ENCODE measurements at regions not wholly inside any gene's neighbourhood (a gene's known extent, or its start where the extent isn't known, plus 50 kb on each side); places are given as distances from the start of the nearest gene placed in this dataset.

GRCh38 chr6:134466771-134467525 lies 149.0 kb upstream of the SGK1 start:
- POLR2A ChIA-PET (ENCODE audit: partially characterized antibody): interaction anchor here (1.2 kb wide), 1 partner anchor 10 kb away, joined by 4 read pairs; no protein-coding TSS in a partner anchor
- Histone ChIP-seq H2BK20ac (ENCODE audit: low read length) (no peak overlapping the region), H3K4me1 (replicated peaks in 1 of 4; ENCODE audit: control insufficient read depth in 3 of 4, insufficient read depth in 4 of 4, low read length in 3 of 4) (no peaks in the 10 kb centered on the region), H3K9ac (replicated peaks in 1 of 4; ENCODE audit: extremely low read depth in 1 of 4, low read depth in 3 of 4, low read length in 3 of 4) (no peak overlapping the region), H3K4me2 (ENCODE audit: insufficient read depth in 1 of 2, low read depth in 2 of 2, low read length in 2 of 2) (no peak overlapping the region), H4K20me1 (replicated peaks in 1 of 2; ENCODE audit: control insufficient read depth in 1 of 2, insufficient read depth in 2 of 2, low read length in 2 of 2) (no peaks in the 10 kb centered on the region), H3K36me3 (ENCODE audit: control insufficient read depth in 2 of 4, insufficient read depth in 4 of 4, low read length in 3 of 4) (no peaks in the 10 kb centered on the region), H2BK120ac (replicated peaks; ENCODE audit: low read depth, low read length) (no peak overlapping the region), H3K4ac (replicated peaks; ENCODE audit: insufficient read length, low read depth, low read length) (no peak overlapping the region), H3K56ac (replicated peaks; ENCODE audit: insufficient read length, low read depth, low read length) (no peak overlapping the region), H2AK5ac (ENCODE audit: low read depth, low read length) (no peak overlapping the region), H3K27me3 (replicated peaks in 1 of 4; ENCODE audit: control insufficient read depth in 3 of 4, extremely low read depth in 1 of 4, insufficient read depth in 3 of 4, low read length in 3 of 4) (peaks cover 0 to 1% (median 0%) of the 10 kb centered on the region in 4 experiments; a peak in 1 of 7 replicates), H3K9me3 (ENCODE audit: insufficient read depth in 2 of 2, low read depth in 1 of 2, low read length in 1 of 2) (no peaks in the 10 kb centered on the region), H2AFZ (ENCODE audit: low read length) (no peak overlapping the region), H3K23ac (ENCODE audit: insufficient read length) (no peak overlapping the region), H4K8ac (ENCODE audit: extremely low read depth, insufficient read depth, low read length) (no peak overlapping the region), H2BK15ac (ENCODE audit: low read length) (no peak overlapping the region), H3K18ac (ENCODE audit: extremely low read depth, low read length) (no peak overlapping the region), H3K4me3 (ENCODE audit: extremely low read depth in 1 of 4, insufficient read depth in 2 of 4, low read depth in 3 of 4, low read length in 4 of 4) (no peak overlapping the region), H3K14ac (ENCODE audit: insufficient read length) (no peak overlapping the region), H3K79me2 (ENCODE audit: control insufficient read depth in 1 of 2, insufficient read depth in 2 of 2, low read length in 2 of 2) (no peaks in the 10 kb centered on the region), H2BK12ac (ENCODE audit: low read depth, low read length) (no peak overlapping the region), H3K79me1 (ENCODE audit: low read depth, low read length) (no peaks in the 10 kb centered on the region), H4K91ac (replicated peaks; ENCODE audit: insufficient read length, low read length) (no peak overlapping the region), H3K27ac (ENCODE audit: low read depth, low read length) (no peak overlapping the region), H2BK5ac (ENCODE audit: low read depth, low read length) (no peak overlapping the region), H4K5ac (ENCODE audit: insufficient read length, low read depth, low read length) (no peak overlapping the region), H3K23me2 (ENCODE audit: low read depth, low read length) (no peaks in the 10 kb centered on the region; the same call in 1 of the 2 replicates)
- FAIRE-seq: no peak
- CTCF ChIA-PET (ENCODE audit: partially characterized antibody): interaction anchor here (1.0 to 2.3 kb wide), 3 partner anchors 24 to 287 kb away, joined by 5 to 6 read pairs (median 5); no protein-coding TSS in a partner anchor
- WGBS, 2 experiments (ENCODE audit: extremely low coverage in 1 of 2, insufficient coverage in 1 of 2, insufficient read length in 1 of 2, insufficient replicate concordance in 2 of 2, low coverage in 1 of 2, low lambda C conversion rate in 2 of 2, missing lambda C conversion rate in 1 of 2): 84% methylated on average over 2 of the region's 2 CpGs; no CpG with 5 or more reads in 1 of the 2 experiments
- no peak for DNase-seq (ENCODE audit: low read depth in 1 of 2, low spot score in 2 of 2)
- no peak for TF ChIP-seq CTBP2 (IDR thresholded peaks at IDR 0.05; ENCODE audit: borderline replicate concordance, insufficient read depth, insufficient read length, low read length)
- TF ChIP-seq CREB1 (IDR thresholded peaks at IDR 0.05): no peak
- TF ChIP-seq SIX5 (IDR thresholded peaks at IDR 0.05; ENCODE audit: low read depth, low read length): no peak
- TF ChIP-seq SP1 (IDR thresholded peaks at IDR 0.05; ENCODE audit: low read depth, low read length): no peak
- TF ChIP-seq HDAC6 (IDR thresholded peaks at IDR 0.05; ENCODE audit: low read depth, low read length): no peak
- no peak for TF ChIP-seq SAP30 (IDR thresholded peaks at IDR 0.05; ENCODE audit: insufficient read depth, insufficient replicate concordance, low read length)
- TF ChIP-seq MAFK (IDR thresholded peaks at IDR 0.05; ENCODE audit: low read depth, low read length): no peak
- TF ChIP-seq TEAD4 (IDR thresholded peaks at IDR 0.05; ENCODE audit: low read depth, low read length): no peak
- no peak for TF ChIP-seq KDM5A (IDR thresholded peaks at IDR 0.05; ENCODE audit: low read length)
- no peak for TF ChIP-seq KDM4A (IDR thresholded peaks at IDR 0.05; ENCODE audit: low read depth, low read length, severe bottlenecking)
- TF ChIP-seq POLR2A (IDR thresholded peaks at IDR 0.05; ENCODE audit: control extremely low read depth in 1 of 2, low read depth in 2 of 2, low read length in 2 of 2): no peak
- no peak for TF ChIP-seq EP300 (IDR thresholded peaks at IDR 0.05; ENCODE audit: borderline replicate concordance in 1 of 2, low read depth in 2 of 2, low read length in 2 of 2)
- TF ChIP-seq HDAC2 (IDR thresholded peaks at IDR 0.05; ENCODE audit: borderline replicate concordance in 1 of 2, low read depth in 2 of 2, low read length in 2 of 2): no peak
